SK-N-SH treated with all-trans-retinoic acid at 6 μM for 48 hours (cell line): ENCODE measurements at regions not wholly inside any gene's neighbourhood (a gene's known extent, or its start where the extent isn't known, plus 50 kb on each side); places are given as distances from the start of the nearest gene placed in this dataset.

Experiments
- ATAC-seq: fragments of 200-7000 bp; cut with Tn5 transposase; 3 replicates; pipeline ENCODE4 v1.9.1; 2020; ENCODE audit warnings: mild to moderate bottlenecking, moderate library complexity
- ARNTL ChIP-seq: fragments of 450-650 bp; formaldehyde crosslinking; IDR thresholded peaks from 2 replicates; pipeline ENCODE4 v1.5.0; 2020; ENCODE audit warnings: low read depth, mild to moderate bottlenecking, moderate library complexity, borderline replicate concordance
- BACH2 ChIP-seq: fragments of 250-450 bp; sonication (Bioruptor Pico); IDR thresholded peaks from 2 replicates; pipeline ENCODE4 v1.9.0; 2021; ENCODE audit warnings: mild to moderate bottlenecking, borderline replicate concordance
- CREB5 ChIP-seq: fragments of 250-450 bp; sonication (Bioruptor Pico); IDR thresholded peaks from 2 replicates; pipeline ENCODE4 v1.5.1; 2020; ENCODE audit warnings: low read depth, mild to moderate bottlenecking, moderate library complexity
- CSDC2 ChIP-seq: fragments of 250-450 bp; sonication (Bioruptor Pico); IDR thresholded peaks from 2 replicates; pipeline ENCODE4 v1.5.0; 2020; ENCODE audit warnings: mild to moderate bottlenecking, moderate library complexity
- CSRNP3 ChIP-seq: fragments of 250-450 bp; sonication (Bioruptor Pico); IDR thresholded peaks from 2 replicates; pipeline ENCODE4 v1.5.1; 2021; ENCODE audit warnings: mild to moderate bottlenecking, moderate library complexity
- ESRRG ChIP-seq: fragments of 250-450 bp; sonication (Bioruptor Pico); IDR thresholded peaks from 2 replicates; pipeline ENCODE4 v1.6.1; 2021; ENCODE audit warnings: mild to moderate bottlenecking
- GLIS3 ChIP-seq: fragments of 250-450 bp; sonication (Bioruptor Pico); IDR thresholded peaks from 2 replicates; pipeline ENCODE4 v1.5.0; 2020; ENCODE audit warnings: mild to moderate bottlenecking, moderate library complexity
- ISL1 ChIP-seq: fragments of 250-450 bp; sonication (Bioruptor Pico); IDR thresholded peaks from 2 replicates; pipeline ENCODE4 v2.1.2; 2022; ENCODE audit warnings: mild to moderate bottlenecking, moderate library complexity
- OSR1 ChIP-seq: fragments of 250-450 bp; sonication (Bioruptor Pico); IDR thresholded peaks from 2 replicates; pipeline ENCODE4 v1.8.0; 2022; ENCODE audit warnings: moderate library complexity, mild to moderate bottlenecking, inconsistent platforms
- PATZ1 ChIP-seq: fragments of 250-450 bp; sonication (Bioruptor Pico); IDR thresholded peaks from 2 replicates; pipeline ENCODE4 v1.8.0; 2020; ENCODE audit warnings: mild to moderate bottlenecking, moderate library complexity, borderline replicate concordance
- POU6F1 ChIP-seq: fragments of 250-450 bp; sonication (Bioruptor Pico); IDR thresholded peaks from 2 replicates; pipeline ENCODE4 v1.8.0; 2021; ENCODE audit warnings: low read depth, mild to moderate bottlenecking, moderate library complexity, borderline replicate concordance
- PPARA ChIP-seq: fragments of 250-450 bp; sonication (Bioruptor Pico); IDR thresholded peaks from 2 replicates; pipeline ENCODE4 v1.5.0; 2020; ENCODE audit warnings: mild to moderate bottlenecking, borderline replicate concordance
- RARB ChIP-seq: fragments of 250-450 bp; sonication (Bioruptor Pico); IDR thresholded peaks from 2 replicates; pipeline ENCODE4 v1.8.0; 2021; ENCODE audit warnings: mild to moderate bottlenecking, moderate library complexity
- SNAI2 ChIP-seq: fragments of 250-450 bp; sonication (Bioruptor Pico); IDR thresholded peaks from 2 replicates; pipeline ENCODE4 v1.5.0; 2020; ENCODE audit warnings: mild to moderate bottlenecking, moderate library complexity
- TCF4 ChIP-seq: fragments of 250-450 bp; sonication (Bioruptor Pico); IDR thresholded peaks from 2 replicates; pipeline ENCODE4 v1.8.0; 2021; ENCODE audit warnings: mild to moderate bottlenecking, moderate library complexity, borderline replicate concordance
- TSHZ2 ChIP-seq: fragments of 250-450 bp; sonication (Bioruptor Pico); IDR thresholded peaks from 2 replicates; pipeline ENCODE4 v1.5.0; 2020; ENCODE audit warnings: mild to moderate bottlenecking, moderate library complexity
- ZC3H10 ChIP-seq: fragments of 250-450 bp; sonication (Bioruptor Pico); IDR thresholded peaks from 2 replicates; pipeline ENCODE4 v1.5.1; 2021; ENCODE audit warnings: mild to moderate bottlenecking, moderate library complexity
- ZFP3 ChIP-seq: fragments of 250-450 bp; sonication (Bioruptor Pico); IDR thresholded peaks from 2 replicates; pipeline ENCODE4 v1.5.0; 2020; ENCODE audit warnings: mild to moderate bottlenecking, moderate library complexity
- ZFP30 ChIP-seq: fragments of 450-650 bp; formaldehyde crosslinking; IDR thresholded peaks from 2 replicates; pipeline ENCODE4 v1.5.0; 2022; ENCODE audit warnings: mild to moderate bottlenecking, moderate library complexity
- ZNF565 ChIP-seq: fragments of 450-650 bp; formaldehyde crosslinking; conservative IDR thresholded peaks from 2 replicates; pipeline ENCODE4 v1.5.0; 2020; ENCODE audit warnings: low read depth, mild to moderate bottlenecking, moderate library complexity
- ZNF70 ChIP-seq: fragments of 450-650 bp; formaldehyde crosslinking; IDR thresholded peaks from 2 replicates; pipeline ENCODE4 v1.5.0; 2020; ENCODE audit warnings: mild to moderate bottlenecking, moderate library complexity
- ZNF8 ChIP-seq: fragments of 450-650 bp; formaldehyde crosslinking; IDR thresholded peaks from 2 replicates; pipeline ENCODE4 v1.5.0; 2020; ENCODE audit warnings: mild to moderate bottlenecking, moderate library complexity

GRCh38 chr6:44715925-44716324, 328.4 kb downstream of the CDC5L start:
- no peak for TF ChIP-seq GLIS3
- no peak for TF ChIP-seq RARB (CRISPR knock-in tag)
- no peak for ATAC-seq

- TF ChIP-seq ZFP3 (no peak), CSRNP3 (no peak), OSR1 (CRISPR knock-in tag) (no peak), ZNF70 (no peak), PPARA (CRISPR knock-in tag) (no peak), ISL1 (no peak), CREB5 (CRISPR knock-in tag) (no peak), ZC3H10 (CRISPR knock-in tag) (no peak), TCF4 (CRISPR knock-in tag) (no peak), POU6F1 (no peak), ESRRG (CRISPR knock-in tag) (no peak), PATZ1 (CRISPR knock-in tag) (no peak), SNAI2 (CRISPR knock-in tag) (no peak), BACH2 (CRISPR knock-in tag) (no peak), CSDC2 (no peak), RARB (CRISPR knock-in tag) (no peak), ZNF565 (CRISPR knock-in tag) (no peak), ZNF8 (CRISPR knock-in tag) (no peak), ZFP30 (CRISPR knock-in tag) (no peak), TSHZ2 (CRISPR knock-in tag) (no peak)
- TF ChIP-seq, all 23 proteins: peak for 0
- ATAC-seq = no peak
Observed at GRCh38 chr6:44717431-44717830, 329.9 kb downstream of the CDC5L start.

GRCh38 chr6:44721954-44722578, 334.6 kb downstream of the CDC5L start:
- no peak for ATAC-seq
- TF ChIP-seq ZC3H10 (CRISPR knock-in tag) (no peak), ZFP3 (no peak), PPARA (CRISPR knock-in tag) (no peak), ESRRG (CRISPR knock-in tag) (no peak)

- TF ChIP-seq ARNTL (CRISPR knock-in tag) = no peak
- TF ChIP-seq TCF4 (CRISPR knock-in tag) = no peak
- TF ChIP-seq, all 23 proteins: peak for 0
- ATAC-seq = no peak
Observed at GRCh38 chr6:44722736-44723135, 335.2 kb downstream of the CDC5L start.
